ENCODE measurements at regions not wholly inside any gene's neighbourhood (a gene's known extent, or its start where the extent isn't known, plus 50 kb on each side); places are given as distances from the start of the nearest gene placed in this dataset.
"Not testable (repeated sequence)": the region's sequence is repeated elsewhere in the genome, so short reads cannot be mapped to it uniquely, and the experiment has no call there.

GRCh38 chr5:96329289-96329688 lies 103.8 kb downstream of the PCSK1 start:
- no peaks in the 10 kb centered on the region for H3K27me3 ChIP-seq (ENCODE audit: control insufficient read depth, insufficient read depth, low read length)
- no peaks in the 10 kb centered on the region for H3K36me3 ChIP-seq (replicated peaks; ENCODE audit: control insufficient read depth, insufficient read depth, low read length)
- no peak for DNase-seq
- H3K4me3 ChIP-seq (ENCODE audit: insufficient read depth, low read depth, low read length) = no peak overlapping the region

- H3K27me3 ChIP-seq (ENCODE audit: control insufficient read depth, insufficient read depth, low read length) = no peaks in the 10 kb centered on the region
- no peak overlapping the region for H3K4me3 ChIP-seq (ENCODE audit: insufficient read depth, low read depth, low read length)
- no peak for DNase-seq
- no peaks in the 10 kb centered on the region for H3K36me3 ChIP-seq (replicated peaks; ENCODE audit: control insufficient read depth, insufficient read depth, low read length)
Observed at GRCh38 chr5:96327722-96328121, 105.3 kb downstream of the PCSK1 start.

- H3K4me3 ChIP-seq (ENCODE audit: insufficient read depth, low read depth, low read length) = no peak overlapping the region
- H3K36me3 ChIP-seq (replicated peaks; ENCODE audit: control insufficient read depth, insufficient read depth, low read length) = no peaks in the 10 kb centered on the region
- no peaks in the 10 kb centered on the region for H3K27me3 ChIP-seq (ENCODE audit: control insufficient read depth, insufficient read depth, low read length)
- DNase-seq = no peak
Observed at GRCh38 chr5:96326902-96327301, 106.1 kb downstream of the PCSK1 start.

- no peak overlapping the region for H3K4me3 ChIP-seq (ENCODE audit: insufficient read depth, low read depth, low read length)
- DNase-seq = no peak
- H3K27me3 ChIP-seq (ENCODE audit: control insufficient read depth, insufficient read depth, low read length) = no peaks in the 10 kb centered on the region
- no peaks in the 10 kb centered on the region for H3K36me3 ChIP-seq (replicated peaks; ENCODE audit: control insufficient read depth, insufficient read depth, low read length)
Observed at GRCh38 chr5:96324708-96325107, 108.3 kb downstream of the PCSK1 start.

- H3K27me3 ChIP-seq (ENCODE audit: control insufficient read depth, insufficient read depth, low read length) = no peaks in the 10 kb centered on the region
- H3K36me3 ChIP-seq (replicated peaks; ENCODE audit: control insufficient read depth, insufficient read depth, low read length) = no peaks in the 10 kb centered on the region
- no peak overlapping the region for H3K4me3 ChIP-seq (ENCODE audit: insufficient read depth, low read depth, low read length)
- no peak for DNase-seq
Observed at GRCh38 chr5:96322865-96323264, 110.2 kb downstream of the PCSK1 start.

- DNase-seq = no peak
- Histone ChIP-seq H3K4me3 (ENCODE audit: insufficient read depth, low read depth, low read length) (no peak overlapping the region), H3K27me3 (ENCODE audit: control insufficient read depth, insufficient read depth, low read length) (no peaks in the 10 kb centered on the region), H3K36me3 (replicated peaks; ENCODE audit: control insufficient read depth, insufficient read depth, low read length) (no peaks in the 10 kb centered on the region)
Observed at GRCh38 chr5:96322217-96322616, 110.8 kb downstream of the PCSK1 start.

- Histone ChIP-seq H3K4me3 (ENCODE audit: insufficient read depth, low read depth, low read length) (no peak overlapping the region), H3K27me3 (ENCODE audit: control insufficient read depth, insufficient read depth, low read length) (no peaks in the 10 kb centered on the region), H3K36me3 (replicated peaks; ENCODE audit: control insufficient read depth, insufficient read depth, low read length) (no peaks in the 10 kb centered on the region)
- DNase-seq = no peak
Observed at GRCh38 chr5:96321345-96321744, 111.7 kb downstream of the PCSK1 start.

GRCh38 chr5:96320797-96321196 lies 112.3 kb downstream of the PCSK1 start:
- no peaks in the 10 kb centered on the region for H3K36me3 ChIP-seq (replicated peaks; ENCODE audit: control insufficient read depth, insufficient read depth, low read length)
- no peak overlapping the region for H3K4me3 ChIP-seq (ENCODE audit: insufficient read depth, low read depth, low read length)
- H3K27me3 ChIP-seq (ENCODE audit: control insufficient read depth, insufficient read depth, low read length) = no peaks in the 10 kb centered on the region
- no peak for DNase-seq

GRCh38 chr5:96319981-96320739 lies 112.9 kb downstream of the PCSK1 start:
- H3K27me3 ChIP-seq (ENCODE audit: control insufficient read depth, insufficient read depth, low read length); H3K36me3 ChIP-seq (replicated peaks; ENCODE audit: control insufficient read depth, insufficient read depth, low read length); DNase-seq; H3K4me3 ChIP-seq (ENCODE audit: insufficient read depth, low read depth, low read length): not testable (repeated sequence)

GRCh38 chr5:96318569-96319110 lies 114.4 kb downstream of the PCSK1 start:
- DNase-seq = no peak
- H3K4me3 ChIP-seq (ENCODE audit: insufficient read depth, low read depth, low read length) = no peak overlapping the region
- no peaks in the 10 kb centered on the region for H3K27me3 ChIP-seq (ENCODE audit: control insufficient read depth, insufficient read depth, low read length)

GRCh38 chr5:96317945-96318344 lies 115.1 kb downstream of the PCSK1 start:
- H3K27me3 ChIP-seq (ENCODE audit: control insufficient read depth, insufficient read depth, low read length) = no peaks in the 10 kb centered on the region
- H3K36me3 ChIP-seq (replicated peaks; ENCODE audit: control insufficient read depth, insufficient read depth, low read length) = no peaks in the 10 kb centered on the region
- no peak overlapping the region for H3K4me3 ChIP-seq (ENCODE audit: insufficient read depth, low read depth, low read length)
- no peak for DNase-seq

More at GRCh38 chr5:96318569-96319110, 114.4 kb downstream of the PCSK1 start:
- no peaks in the 10 kb centered on the region for H3K36me3 ChIP-seq (replicated peaks; ENCODE audit: control insufficient read depth, insufficient read depth, low read length)

- DNase-seq = no peak
- H3K4me3 ChIP-seq (ENCODE audit: insufficient read depth, low read depth, low read length) = no peak overlapping the region
- no peaks in the 10 kb centered on the region for H3K36me3 ChIP-seq (replicated peaks; ENCODE audit: control insufficient read depth, insufficient read depth, low read length)
- no peaks in the 10 kb centered on the region for H3K27me3 ChIP-seq (ENCODE audit: control insufficient read depth, insufficient read depth, low read length)
Observed at GRCh38 chr5:96316487-96316886, 116.6 kb downstream of the PCSK1 start.

- Histone ChIP-seq H3K27me3 (ENCODE audit: control insufficient read depth, insufficient read depth, low read length) (no peaks in the 10 kb centered on the region), H3K36me3 (replicated peaks; ENCODE audit: control insufficient read depth, insufficient read depth, low read length) (no peaks in the 10 kb centered on the region), H3K4me3 (ENCODE audit: insufficient read depth, low read depth, low read length) (no peak overlapping the region)
- no peak for DNase-seq
Observed at GRCh38 chr5:96316017-96316416, 117.0 kb downstream of the PCSK1 start.

GRCh38 chr5:96315431-96315830 lies 117.6 kb downstream of the PCSK1 start:
- DNase-seq = no peak
- H3K27me3 ChIP-seq (ENCODE audit: control insufficient read depth, insufficient read depth, low read length) = no peaks in the 10 kb centered on the region
- no peak overlapping the region for H3K4me3 ChIP-seq (ENCODE audit: insufficient read depth, low read depth, low read length)
- no peaks in the 10 kb centered on the region for H3K36me3 ChIP-seq (replicated peaks; ENCODE audit: control insufficient read depth, insufficient read depth, low read length)

GRCh38 chr5:96312383-96312782 lies 120.7 kb downstream of the PCSK1 start:
- no peak overlapping the region for H3K4me3 ChIP-seq (ENCODE audit: insufficient read depth, low read depth, low read length)
- no peaks in the 10 kb centered on the region for H3K27me3 ChIP-seq (ENCODE audit: control insufficient read depth, insufficient read depth, low read length)
- H3K36me3 ChIP-seq (replicated peaks; ENCODE audit: control insufficient read depth, insufficient read depth, low read length) = no peaks in the 10 kb centered on the region
- no peak for DNase-seq
